WTC11 (cell line): ENCODE measurements at regions not wholly inside any gene's neighbourhood (a gene's known extent, or its start where the extent isn't known, plus 50 kb on each side); places are given as distances from the start of the nearest gene placed in this dataset.

Experiments used
- ATF2 ChIP-seq: sonication (generic); formaldehyde crosslinking; IDR thresholded peaks from 2 replicates; pipeline ENCODE4 v1.8.1; 2022; ENCODE audit warnings: low read depth, missing genetic modification reagents, borderline replicate concordance
- CREM ChIP-seq: sonication (generic); formaldehyde crosslinking; IDR thresholded peaks from 2 replicates; pipeline ENCODE4 v1.8.1; 2022; ENCODE audit warnings: mild to moderate bottlenecking, missing genetic modification reagents, moderate library complexity
- CTCF ChIP-seq: fragments of 200-600 bp; IDR thresholded peaks from 2 replicates; pipeline ENCODE4 v1.8.0; 2022; ENCODE audit warnings: antibody characterized with exemption
- GTF2I ChIP-seq: fragments of 250-450 bp; sonication (Bioruptor Pico); conservative IDR thresholded peaks from 2 replicates; pipeline ENCODE4 v1.4.0; 2021; ENCODE audit warnings: mild to moderate bottlenecking
- MAX ChIP-seq: sonication (generic); formaldehyde crosslinking; IDR thresholded peaks from 2 replicates; pipeline ENCODE4 v1.8.0; 2022; ENCODE audit warnings: mild to moderate bottlenecking, missing genetic modification reagents
- RORB ChIP-seq: fragments of 250-450 bp; sonication (Bioruptor Pico); IDR thresholded peaks from 2 replicates; pipeline ENCODE4 v1.9.0; 2021; ENCODE audit warnings: mild to moderate bottlenecking
- SMAD3 ChIP-seq: sonication (generic); formaldehyde crosslinking; IDR thresholded peaks from 2 replicates; pipeline ENCODE4 v1.8.0; 2022; ENCODE audit warnings: missing genetic modification reagents, mild to moderate bottlenecking, borderline replicate concordance
- SMAD4 ChIP-seq: sonication (generic); formaldehyde crosslinking; IDR thresholded peaks from 2 replicates; pipeline ENCODE4 v1.8.0; 2022; ENCODE audit warnings: mild to moderate bottlenecking, missing genetic modification reagents
- TEAD4 ChIP-seq: sonication (generic); formaldehyde crosslinking; IDR thresholded peaks from 2 replicates; pipeline ENCODE4 v1.8.0; 2022; ENCODE audit warnings: mild to moderate bottlenecking, missing genetic modification reagents
- USF2 ChIP-seq: sonication (generic); formaldehyde crosslinking; IDR thresholded peaks from 2 replicates; pipeline ENCODE4 v1.8.1; 2023; ENCODE audit warnings: mild to moderate bottlenecking, missing genetic modification reagents, moderate library complexity
- ZNF232 ChIP-seq: sonication (generic); formaldehyde crosslinking; IDR thresholded peaks from 2 replicates; pipeline ENCODE4 v1.8.0; 2022; ENCODE audit warnings: mild to moderate bottlenecking, missing genetic modification reagents
- ZNF396 ChIP-seq: fragments of 250-450 bp; sonication (Bioruptor Pico); IDR thresholded peaks from 2 replicates; pipeline ENCODE4 v1.8.0; 2021; ENCODE audit warnings: mild to moderate bottlenecking, moderate library complexity, borderline replicate concordance

GRCh38 chr13:31543190-31543589 is 196.1 kb upstream of the RXFP2 start:
- TF ChIP-seq MAX (CRISPR knock-in tag) (no peak), GTF2I (CRISPR knock-in tag) (no peak), SMAD4 (CRISPR knock-in tag) (no peak), CTCF (no peak), ZNF232 (no peak), ZNF396 (no peak), SMAD3 (CRISPR knock-in tag) (no peak), CREM (CRISPR knock-in tag) (no peak), USF2 (CRISPR knock-in tag) (no peak), RORB (no peak), ATF2 (CRISPR knock-in tag) (no peak), TEAD4 (CRISPR knock-in tag) (no peak)
